KMS-11 (cell line): ENCODE measurements at regions not wholly inside any gene's neighbourhood (a gene's known extent, or its start where the extent isn't known, plus 50 kb on each side); places are given as distances from the start of the nearest gene placed in this dataset.

ENCODE experiments used
- H2AFZ ChIP-seq: fragments of 200-600 bp; sonication (generic); 2 replicates; pipeline ENCODE4 v1.6.1; 2016; ENCODE audit warnings: antibody characterized with exemption, mixed run types, low read depth
- H3K27ac ChIP-seq: fragments of 200-600 bp; sonication (generic); 2 replicates; pipeline ENCODE4 v1.6.1; 2016; ENCODE audit warnings: mild to moderate bottlenecking, mixed run types
- H3K27me3 ChIP-seq: fragments of 200-600 bp; sonication (generic); 2 replicates; pipeline ENCODE4 v1.6.1; 2017; ENCODE audit warnings: mild to moderate bottlenecking, low read depth, mixed run types, moderate library complexity; ENCODE audit not compliant: insufficient read depth
- H3K36me3 ChIP-seq: fragments of 200-600 bp; sonication (generic); 2 replicates; pipeline ENCODE4 v1.6.1; 2017; ENCODE audit warnings: mild to moderate bottlenecking, mixed run types; ENCODE audit not compliant: insufficient read depth
- H3K4me1 ChIP-seq: fragments of 200-600 bp; sonication (generic); 2 replicates; pipeline ENCODE4 v1.6.1; 2016; ENCODE audit warnings: mild to moderate bottlenecking, low read depth, mixed run types; ENCODE audit not compliant: poor library complexity, severe bottlenecking
- H3K4me2 ChIP-seq: fragments of 200-600 bp; sonication (generic); 2 replicates; pipeline ENCODE4 v1.7.0; 2016; ENCODE audit warnings: mild to moderate bottlenecking, mixed run types
- H3K4me3 ChIP-seq: fragments of 200-600 bp; sonication (generic); IDR thresholded peaks from 2 replicates; pipeline ENCODE4 v1.6.1; 2017; ENCODE audit warnings: low read depth, low read length, mixed read lengths; ENCODE audit not compliant: insufficient read depth
- H3K79me2 ChIP-seq: fragments of 200-600 bp; sonication (generic); 2 replicates; pipeline ENCODE4 v1.6.1; 2016; ENCODE audit warnings: low read depth, mixed run types; ENCODE audit not compliant: insufficient read depth
- H3K9ac ChIP-seq: fragments of 200-600 bp; sonication (generic); 2 replicates; pipeline ENCODE4 v1.6.1; 2016; ENCODE audit warnings: mild to moderate bottlenecking, mixed run types
- H4K20me1 ChIP-seq: fragments of 200-600 bp; sonication (generic); 2 replicates; pipeline ENCODE4 v1.6.1; 2016; ENCODE audit warnings: mild to moderate bottlenecking, mixed run types; ENCODE audit not compliant: insufficient read depth
- CTCF ChIP-seq: fragments of 200-600 bp; sonication (generic); conservative IDR thresholded peaks from 2 replicates; pipeline ENCODE4 v1.6.1; 2017; ENCODE audit warnings: low read depth, mild to moderate bottlenecking, antibody characterized with exemption, low read length, moderate library complexity, mixed read lengths

- no peak overlapping the region for H2AFZ ChIP-seq
- H3K27me3 ChIP-seq, result no peaks in the 10 kb centered on the region
- H3K36me3 ChIP-seq, result no peaks in the 10 kb centered on the region
- H3K4me1 ChIP-seq, result no peaks in the 10 kb centered on the region
- H3K4me3 ChIP-seq, result no peak overlapping the region
- no peak overlapping the region for H3K9ac ChIP-seq
- no peaks in the 10 kb centered on the region for H3K79me2 ChIP-seq
- no peaks in the 10 kb centered on the region for H4K20me1 ChIP-seq
- no peak for TF ChIP-seq CTCF
- no peak overlapping the region for H3K4me2 ChIP-seq
- H3K27ac ChIP-seq, result no peak overlapping the region
These were observed 810.8 kb downstream of the OLFM4 start for GRCh38 chr13:53839461-53839860.

GRCh38 chr13:53844473-53845146 lies 816.0 kb downstream of the OLFM4 start:
- H3K4me2 ChIP-seq, result no peak overlapping the region
- no peak overlapping the region for H3K27ac ChIP-seq
- no peaks in the 10 kb centered on the region for H3K27me3 ChIP-seq
- H3K36me3 ChIP-seq, result no peaks in the 10 kb centered on the region
- H3K4me3 ChIP-seq, result no peak overlapping the region
- H2AFZ ChIP-seq, result no peak overlapping the region
- no peak overlapping the region for H3K9ac ChIP-seq
- no peak for TF ChIP-seq CTCF
- H3K79me2 ChIP-seq, result no peaks in the 10 kb centered on the region
- no peaks in the 10 kb centered on the region for H4K20me1 ChIP-seq
- no peaks in the 10 kb centered on the region for H3K4me1 ChIP-seq

GRCh38 chr13:53847502-53847901 lies 818.9 kb downstream of the OLFM4 start:
- H3K4me1 ChIP-seq, result no peaks in the 10 kb centered on the region
- H3K4me3 ChIP-seq, result no peak overlapping the region
- H3K4me2 ChIP-seq, result no peak overlapping the region
- no peak overlapping the region for H3K27ac ChIP-seq
- H2AFZ ChIP-seq, result no peak overlapping the region
- H4K20me1 ChIP-seq, result no peaks in the 10 kb centered on the region
- H3K9ac ChIP-seq, result no peak overlapping the region
- H3K79me2 ChIP-seq, result no peaks in the 10 kb centered on the region
- TF ChIP-seq CTCF, result no peak
- no peaks in the 10 kb centered on the region for H3K27me3 ChIP-seq
- no peaks in the 10 kb centered on the region for H3K36me3 ChIP-seq

GRCh38 chr13:53848366-53848961 lies 819.9 kb downstream of the OLFM4 start:
- Histone ChIP-seq H3K4me2 (no peak overlapping the region), H3K4me1 (no peaks in the 10 kb centered on the region), H3K36me3 (no peaks in the 10 kb centered on the region), H3K79me2 (no peaks in the 10 kb centered on the region), H3K4me3 (no peak overlapping the region), H2AFZ (no peak overlapping the region), H3K9ac (no peak overlapping the region), H3K27me3 (no peaks in the 10 kb centered on the region), H3K27ac (no peak overlapping the region), H4K20me1 (no peaks in the 10 kb centered on the region)
- TF ChIP-seq CTCF, result no peak
